ENCODE measurements at regions not wholly inside any gene's neighbourhood (a gene's known extent, or its start where the extent isn't known, plus 50 kb on each side); places are given as distances from the start of the nearest gene placed in this dataset.
A peak's percentile ranks its signal among the peaks of the same experiment; 100 is the strongest.
"Not testable (repeated sequence)": the region's sequence is repeated elsewhere in the genome, so short reads cannot be mapped to it uniquely, and the experiment has no call there.

GRCh38 chr1:18564676-18565075, 66.0 kb upstream of the PAX7 start:
- no peak for DNase-seq

GRCh38 chr1:18565321-18565720, 65.3 kb upstream of the PAX7 start:
- DNase-seq: no peak

GRCh38 chr1:18568489-18568888, 62.2 kb upstream of the PAX7 start:
- no peak for DNase-seq

- DNase-seq: no peak
Measured at GRCh38 chr1:18569251-18569650, 61.4 kb upstream of the PAX7 start.

- no peak for DNase-seq
Measured at GRCh38 chr1:18569811-18570545, 60.7 kb upstream of the PAX7 start.

- no peak for DNase-seq
Measured at GRCh38 chr1:18571275-18571674, 59.4 kb upstream of the PAX7 start.

- DNase-seq: no peak
Measured at GRCh38 chr1:18572022-18572880, 58.4 kb upstream of the PAX7 start.

GRCh38 chr1:18573170-18573569, 57.5 kb upstream of the PAX7 start:
- no peak for DNase-seq

- no peak for DNase-seq
Measured at GRCh38 chr1:18574754-18575153, 55.9 kb upstream of the PAX7 start.

- DNase-seq: peak; percentile 85
Measured at GRCh38 chr1:18575620-18576019, 55.0 kb upstream of the PAX7 start.

GRCh38 chr1:18578271-18578670, 52.4 kb upstream of the PAX7 start:
- no peak for DNase-seq

GRCh38 chr1:18579267-18579666, 51.4 kb upstream of the PAX7 start:
- not testable (repeated sequence) for DNase-seq

GRCh38 chr1:18580047-18580446, 50.6 kb upstream of the PAX7 start:
- DNase-seq: no peak

GRCh38 chr1:18580691-18581419, 49.8 kb upstream of the PAX7 start:
- peak; percentile 88 for DNase-seq

Measured in NCI-H2171 (cell line).